ENCODE measurements at regions not wholly inside any gene's neighbourhood (a gene's known extent, or its start where the extent isn't known, plus 50 kb on each side); places are given as distances from the start of the nearest gene placed in this dataset.
"Not testable (repeated sequence)": the region's sequence is repeated elsewhere in the genome, so short reads cannot be mapped to it uniquely, and the experiment has no call there.

DNA sequence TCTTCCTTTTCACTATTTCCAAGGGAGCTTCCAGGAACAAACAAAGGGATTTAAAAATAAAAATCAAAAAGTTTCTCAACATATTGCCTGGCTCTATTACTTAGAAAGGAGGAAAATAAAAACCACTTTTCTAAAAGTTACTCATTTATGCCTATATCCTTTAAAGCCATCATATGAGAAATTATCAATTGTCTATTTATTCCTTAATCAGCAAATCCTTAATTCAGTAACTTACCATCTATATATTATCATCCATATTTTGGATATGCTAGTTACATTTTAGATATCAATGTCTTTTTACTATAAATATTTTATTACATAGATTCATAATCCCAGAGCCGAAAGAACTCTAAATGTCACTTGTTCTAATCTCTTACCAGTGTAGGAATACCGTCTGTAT, 481.5 kb upstream of the ANO5 start:
- H3K4me1 ChIP-seq = no peaks in the 10 kb centered on the region
- TF ChIP-seq EP300 (IDR thresholded peaks at IDR 0.05) (no peak), POLR2A (IDR thresholded peaks at IDR 0.05) (no peak)
- TF ChIP-seq, protein P1, sequence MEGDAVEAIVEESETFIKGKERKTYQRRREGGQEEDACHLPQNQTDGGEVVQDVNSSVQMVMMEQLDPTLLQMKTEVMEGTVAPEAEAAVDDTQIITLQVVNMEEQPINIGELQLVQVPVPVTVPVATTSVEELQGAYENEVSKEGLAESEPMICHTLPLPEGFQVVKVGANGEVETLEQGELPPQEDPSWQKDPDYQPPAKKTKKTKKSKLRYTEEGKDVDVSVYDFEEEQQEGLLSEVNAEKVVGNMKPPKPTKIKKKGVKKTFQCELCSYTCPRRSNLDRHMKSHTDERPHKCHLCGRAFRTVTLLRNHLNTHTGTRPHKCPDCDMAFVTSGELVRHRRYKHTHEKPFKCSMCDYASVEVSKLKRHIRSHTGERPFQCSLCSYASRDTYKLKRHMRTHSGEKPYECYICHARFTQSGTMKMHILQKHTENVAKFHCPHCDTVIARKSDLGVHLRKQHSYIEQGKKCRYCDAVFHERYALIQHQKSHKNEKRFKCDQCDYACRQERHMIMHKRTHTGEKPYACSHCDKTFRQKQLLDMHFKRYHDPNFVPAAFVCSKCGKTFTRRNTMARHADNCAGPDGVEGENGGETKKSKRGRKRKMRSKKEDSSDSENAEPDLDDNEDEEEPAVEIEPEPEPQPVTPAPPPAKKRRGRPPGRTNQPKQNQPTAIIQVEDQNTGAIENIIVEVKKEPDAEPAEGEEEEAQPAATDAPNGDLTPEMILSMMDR (IDR thresholded peaks at IDR 0.05) = no peak
- WGBS, 2 donors = 86 to 90% methylated on average over 2 of the region's 2 CpGs

DNA sequence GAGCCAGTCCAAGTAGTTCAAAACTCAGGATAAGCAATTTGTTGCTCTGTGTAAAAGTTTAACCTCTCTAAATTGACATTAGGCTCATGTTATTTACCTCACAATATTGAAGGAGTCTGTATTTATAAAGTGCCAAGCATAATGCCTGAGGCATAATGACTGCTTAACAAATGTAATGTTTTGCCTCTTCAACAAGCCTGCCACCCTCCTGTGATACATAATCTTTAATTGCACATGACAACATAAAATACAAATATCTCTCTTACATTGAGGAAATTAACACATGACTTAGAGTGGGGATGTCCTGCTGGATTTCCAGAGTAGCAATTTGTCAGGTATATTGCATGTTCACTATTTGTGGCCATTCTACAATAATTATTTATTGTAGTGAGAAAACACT, 469.2 kb upstream of the ANO5 start:
- Histone ChIP-seq H3K27me3 (no peaks in the 10 kb centered on the region), H3K27ac (no peak overlapping the region), H3K9me3 (peaks cover 0 to 4% (median 0%) of the 10 kb centered on the region in 4 donors), H3K4me1 (no peaks in the 10 kb centered on the region), H3K4me3 (no peak overlapping the region), H3K36me3 (no peaks in the 10 kb centered on the region)
- no peak for DNase-seq (ENCODE audit: low spot score in 2 of 2)
- TF ChIP-seq POLR2A (IDR thresholded peaks at IDR 0.05) = no peak

More for the DNA sequence above, 481.5 kb upstream of the ANO5 start:
- Histone ChIP-seq H3K36me3 (no peaks in the 10 kb centered on the region), H3K27me3 (no peaks in the 10 kb centered on the region), H3K9me3 (no peaks in the 10 kb centered on the region), H3K27ac (no peak overlapping the region), H3K4me3 (no peak overlapping the region)
- no peak for DNase-seq (ENCODE audit: low spot score in 2 of 2)

DNA sequence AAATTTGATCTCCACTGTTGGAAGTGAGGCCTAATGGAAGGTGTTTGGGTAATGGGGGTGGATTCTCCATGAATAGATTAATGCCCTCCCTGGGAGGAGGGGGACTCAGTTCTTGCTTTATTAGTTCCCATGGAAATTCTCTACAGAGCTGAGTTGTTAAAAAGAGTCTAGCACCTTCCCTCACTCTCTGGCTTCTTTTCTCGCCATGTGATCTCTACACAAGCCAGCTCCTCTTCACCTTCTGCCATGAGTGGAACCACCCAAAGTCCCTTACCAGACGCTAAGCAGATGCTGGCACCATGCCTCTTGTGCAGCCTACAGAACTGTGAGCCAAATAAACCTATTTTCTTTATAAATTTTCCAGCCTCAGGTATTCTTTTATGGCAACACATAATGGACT, 465.8 kb upstream of the ANO5 start:
- Histone ChIP-seq H3K4me3 (no peak overlapping the region), H3K27ac (no peak overlapping the region), H3K36me3 (no peaks in the 10 kb centered on the region), H3K4me1 (no peaks in the 10 kb centered on the region), H3K9me3 (peaks cover 0 to 20% (median 0%) of the 10 kb centered on the region in 4 donors), H3K27me3 (no peaks in the 10 kb centered on the region)
- TF ChIP-seq EP300 (IDR thresholded peaks at IDR 0.05) = no peak
- TF ChIP-seq, protein P1 (IDR thresholded peaks at IDR 0.05) = no peak
- TF ChIP-seq POLR2A (IDR thresholded peaks at IDR 0.05) = no peak
- 71 to 77% methylated on average over 2 of the region's 2 CpGs for WGBS, 2 donors
- DNase-seq (ENCODE audit: low spot score in 2 of 2) = no peak

DNA sequence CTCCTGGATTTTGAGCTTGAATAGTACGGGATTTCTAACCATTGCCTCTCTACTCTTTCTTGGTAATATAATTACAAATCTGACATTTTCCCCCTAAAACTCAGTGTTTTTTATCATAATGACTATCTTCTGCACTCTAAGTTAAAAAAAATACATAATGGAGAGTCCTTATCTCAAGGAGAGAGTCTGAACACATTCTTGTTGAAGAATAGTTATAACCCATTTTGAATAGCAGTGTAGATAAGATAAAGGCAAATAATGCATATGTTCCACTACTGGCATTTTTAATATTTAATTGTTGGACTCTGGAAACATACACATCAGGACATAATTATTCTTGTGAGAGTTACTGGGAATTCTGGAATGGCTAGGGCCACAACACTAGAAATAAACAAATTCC, 456.5 kb upstream of the ANO5 start:
- Histone ChIP-seq H3K4me1 (no peaks in the 10 kb centered on the region), H3K9me3 (no peaks in the 10 kb centered on the region), H3K27me3 (no peaks in the 10 kb centered on the region), H3K4me3 (no peak overlapping the region), H3K27ac (no peak overlapping the region), H3K36me3 (no peaks in the 10 kb centered on the region)
- WGBS, 2 donors = 87 to 88% methylated on average over 1 of the region's 1 CpG
- no peak for TF ChIP-seq EP300 (IDR thresholded peaks at IDR 0.05)
- TF ChIP-seq, protein P1 (IDR thresholded peaks at IDR 0.05) = no peak
- TF ChIP-seq POLR2A (IDR thresholded peaks at IDR 0.05) = no peak
- DNase-seq (ENCODE audit: low spot score in 2 of 2) = no peak

DNA sequence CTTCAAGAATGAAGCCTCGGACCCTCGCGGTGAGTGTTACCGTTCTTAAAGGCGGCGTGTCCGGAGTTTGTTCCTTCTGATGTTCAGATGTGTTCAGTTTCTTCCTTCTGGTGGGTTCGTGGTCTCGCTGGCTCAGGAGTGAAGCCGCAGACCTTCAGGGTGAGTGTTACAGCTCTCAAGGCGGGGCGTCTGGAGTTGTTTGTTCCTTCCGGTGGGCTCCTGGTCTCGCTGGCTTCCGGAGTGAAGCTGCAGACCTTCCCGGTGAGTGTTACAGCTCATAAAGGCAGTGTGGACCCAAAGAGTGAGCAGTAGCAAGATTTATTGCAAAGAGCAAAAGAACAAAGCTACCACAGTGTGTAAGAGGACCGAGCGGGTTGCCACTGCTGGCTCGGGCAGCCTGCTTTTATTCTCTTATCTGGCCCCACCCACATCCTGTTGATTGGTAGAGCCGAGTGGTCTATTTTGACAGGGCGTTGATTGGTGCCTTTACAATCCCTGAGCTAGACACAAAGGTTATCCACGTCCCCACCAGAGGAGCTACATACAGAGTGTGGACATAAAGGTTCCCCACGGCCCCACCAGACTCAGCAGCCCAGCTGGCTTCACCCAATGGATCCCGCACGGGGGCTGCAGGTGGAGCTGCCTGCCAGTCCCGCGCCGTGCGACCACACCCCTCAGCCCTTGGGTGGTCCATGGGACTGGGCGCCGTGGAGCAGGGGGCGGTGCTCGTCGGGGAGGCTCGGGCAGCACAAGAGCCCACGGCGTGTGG, 440.2 kb upstream of the ANO5 start:
- H3K9me3 ChIP-seq; H3K27ac ChIP-seq; H3K27me3 ChIP-seq; DNase-seq (ENCODE audit: low spot score in 2 of 2); H3K4me1 ChIP-seq; H3K36me3 ChIP-seq; H3K4me3 ChIP-seq: not testable (repeated sequence)
- WGBS, 2 donors = 82 to 89% methylated on average over 32 to 37 of the region's 37 CpGs

DNA sequence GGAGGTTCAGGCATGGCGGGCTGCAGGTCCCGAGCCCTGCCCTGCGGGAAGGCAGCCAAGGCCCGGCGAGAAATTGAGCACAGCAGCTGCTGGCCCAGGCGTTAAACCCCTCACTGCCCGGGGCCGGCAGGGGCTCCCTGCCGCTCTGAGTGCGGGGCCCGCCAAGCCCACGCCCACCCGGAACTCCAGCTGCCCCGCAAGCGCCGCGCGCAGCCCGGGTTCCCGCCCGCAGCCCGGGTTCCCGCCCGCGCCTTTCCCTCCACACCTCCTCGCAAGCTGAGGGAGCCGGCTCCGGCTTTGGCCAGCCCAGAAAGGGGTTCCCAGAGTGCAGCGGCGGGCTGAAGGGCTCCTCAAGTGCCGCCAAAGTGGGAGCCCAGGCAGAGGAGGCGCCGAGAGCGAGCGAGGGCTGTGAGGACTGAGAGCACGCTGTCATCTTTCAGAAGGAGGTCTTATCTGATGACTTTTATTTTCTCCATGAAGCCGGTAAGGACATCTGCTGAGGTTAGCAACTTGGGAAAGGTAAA, 439.6 kb upstream of the ANO5 start:
- DNase-seq (ENCODE audit: low spot score in 2 of 2); H3K27ac ChIP-seq; H3K4me1 ChIP-seq; H3K4me3 ChIP-seq; H3K36me3 ChIP-seq; H3K9me3 ChIP-seq; H3K27me3 ChIP-seq: not testable (repeated sequence)
- 95 to 96% methylated on average over 17 to 19 of the region's 37 CpGs for WGBS, 2 donors

Data from tibial nerve (tissue), 4 donors.